HG03280 (cell line): ENCODE measurements at regions not wholly inside any gene's neighbourhood (a gene's known extent, or its start where the extent isn't known, plus 50 kb on each side); places are given as distances from the start of the nearest gene placed in this dataset.

Experiments
- ATAC-seq: cut with Tn5 transposase; IDR thresholded peaks from one replicate; pipeline ENCODE4 v1.9.1; 2021; ENCODE audit warnings: mild to moderate bottlenecking, moderate library complexity; ENCODE audit not compliant: unreplicated experiment

DNA sequence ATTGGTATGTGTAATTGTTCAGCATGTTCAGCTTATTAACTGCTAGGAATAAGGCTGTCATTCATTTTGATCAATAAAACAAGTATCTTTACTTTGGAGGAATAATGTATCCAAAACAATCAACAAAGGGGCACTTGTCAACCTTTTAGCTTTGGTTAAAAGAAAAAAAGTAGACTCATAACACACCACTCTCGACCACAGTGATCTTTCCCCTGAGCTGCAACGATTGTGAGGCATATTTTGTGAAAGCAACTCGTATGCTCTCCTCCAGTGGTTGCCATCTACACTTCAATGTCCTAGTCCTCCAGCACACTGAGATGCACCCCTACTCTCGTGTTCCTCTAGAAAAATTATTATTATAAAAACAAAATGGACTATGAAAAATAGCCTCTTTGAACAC is 60.1 kb upstream of the PDE7B start:
- ATAC-seq: no peak

DNA sequence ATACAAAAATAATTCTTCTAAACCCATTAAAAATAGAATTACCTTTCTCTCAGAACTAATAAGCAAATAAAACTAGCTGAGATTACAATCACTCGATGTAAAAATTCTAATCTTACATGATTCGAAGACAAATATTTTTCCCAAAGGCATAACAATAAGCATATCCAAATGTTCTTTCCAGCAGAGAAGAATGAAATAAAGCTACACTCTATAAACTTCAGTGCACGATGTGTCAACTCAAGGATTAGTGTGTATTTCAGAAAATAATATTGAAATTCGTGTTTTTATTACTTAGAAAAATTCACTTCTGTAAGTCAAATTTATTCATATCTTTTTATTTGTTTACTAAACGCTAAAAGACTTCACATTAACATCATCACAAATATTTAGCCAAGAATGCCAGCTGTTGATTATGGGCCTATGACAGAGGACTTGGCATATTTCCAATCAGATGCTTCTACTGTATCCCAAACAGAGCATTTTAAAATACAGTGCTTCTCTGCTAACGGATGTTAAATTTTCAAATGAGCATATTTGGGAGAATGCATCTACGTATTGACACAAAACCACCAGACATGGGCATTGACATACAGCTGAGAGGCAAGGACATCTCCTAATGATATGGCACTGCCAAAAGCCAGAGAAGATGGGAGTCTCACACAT is 54.7 kb upstream of the PDE7B start:
- no peak for ATAC-seq

DNA sequence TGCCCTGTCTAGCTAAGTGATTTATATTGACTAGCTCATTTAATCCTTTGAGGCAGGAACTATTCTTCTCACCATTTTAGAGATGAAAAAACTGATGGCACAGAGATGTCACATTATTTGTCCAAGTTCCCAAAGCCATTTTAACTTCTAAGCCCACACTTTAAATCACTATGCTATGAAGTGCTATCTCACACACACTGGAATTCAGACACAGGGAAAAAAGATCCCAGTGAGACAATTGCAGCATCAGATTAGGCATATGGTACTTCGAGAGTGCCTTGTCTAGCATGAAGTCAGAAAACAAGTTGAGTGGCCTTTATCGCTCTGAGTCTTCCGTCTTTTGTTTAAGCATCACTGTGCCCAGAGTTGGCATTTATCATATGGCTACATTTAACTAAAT is 54.1 kb upstream of the PDE7B start:
- no peak for ATAC-seq

DNA sequence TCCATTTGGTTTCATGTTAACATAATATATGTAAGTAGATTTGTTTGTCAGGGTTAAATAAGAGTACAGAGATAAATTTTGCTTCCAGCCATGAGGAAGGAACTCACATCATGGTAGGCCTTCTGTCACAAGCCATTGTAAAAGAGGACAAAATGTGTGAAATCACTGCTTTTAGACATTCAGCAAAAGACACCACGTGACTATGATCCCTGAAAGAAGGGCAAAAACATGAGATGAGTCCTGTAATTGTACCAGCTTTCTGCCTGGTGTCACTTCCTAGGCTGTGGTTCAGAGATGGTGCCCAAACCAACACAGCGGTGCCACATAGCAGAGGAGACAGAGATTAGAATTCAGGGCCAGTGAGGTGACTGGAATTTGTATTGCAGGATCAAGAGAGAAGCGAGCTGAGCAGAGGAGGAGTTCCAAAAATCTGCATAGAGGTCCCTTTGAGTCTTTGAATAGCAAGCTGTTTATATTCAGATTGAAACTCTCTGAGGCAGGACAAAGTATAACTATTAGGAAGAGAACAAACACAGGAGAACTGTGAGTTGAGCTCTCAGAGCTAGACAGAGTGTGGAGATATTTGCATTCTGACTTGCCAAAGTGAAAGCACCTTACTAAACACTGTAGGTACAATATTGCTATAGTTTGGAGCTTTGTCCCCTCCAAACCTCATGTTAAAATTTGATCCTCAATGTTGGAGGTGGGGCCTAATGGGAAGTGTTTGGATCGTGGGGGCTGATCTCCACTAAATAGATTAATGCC is 52.6 kb upstream of the PDE7B start:
- no peak for ATAC-seq
